ENCODE measurements at regions not wholly inside any gene's neighbourhood (a gene's known extent, or its start where the extent isn't known, plus 50 kb on each side); places are given as distances from the start of the nearest gene placed in this dataset.

DNA sequence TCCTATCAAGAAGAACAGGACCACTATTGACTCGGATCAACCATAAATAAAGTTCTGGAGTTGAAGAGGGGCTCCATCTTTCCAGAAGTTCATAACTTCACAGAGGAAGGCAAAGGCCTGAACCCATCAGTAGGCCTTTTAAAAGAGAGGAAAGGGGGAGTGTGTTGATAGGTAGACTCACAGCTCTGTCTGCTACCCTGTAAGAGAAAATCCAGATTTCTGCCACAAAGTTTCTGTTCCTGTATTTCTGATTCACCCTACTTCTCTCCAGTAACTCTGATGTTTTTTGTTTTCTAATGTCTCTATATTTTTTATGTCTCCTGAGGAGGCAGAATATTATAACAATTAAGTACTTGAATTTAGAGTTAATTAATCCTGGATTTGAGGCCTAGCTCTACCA lies 564.0 kb downstream of the TNS1 start:
- TF ChIP-seq, protein P1, sequence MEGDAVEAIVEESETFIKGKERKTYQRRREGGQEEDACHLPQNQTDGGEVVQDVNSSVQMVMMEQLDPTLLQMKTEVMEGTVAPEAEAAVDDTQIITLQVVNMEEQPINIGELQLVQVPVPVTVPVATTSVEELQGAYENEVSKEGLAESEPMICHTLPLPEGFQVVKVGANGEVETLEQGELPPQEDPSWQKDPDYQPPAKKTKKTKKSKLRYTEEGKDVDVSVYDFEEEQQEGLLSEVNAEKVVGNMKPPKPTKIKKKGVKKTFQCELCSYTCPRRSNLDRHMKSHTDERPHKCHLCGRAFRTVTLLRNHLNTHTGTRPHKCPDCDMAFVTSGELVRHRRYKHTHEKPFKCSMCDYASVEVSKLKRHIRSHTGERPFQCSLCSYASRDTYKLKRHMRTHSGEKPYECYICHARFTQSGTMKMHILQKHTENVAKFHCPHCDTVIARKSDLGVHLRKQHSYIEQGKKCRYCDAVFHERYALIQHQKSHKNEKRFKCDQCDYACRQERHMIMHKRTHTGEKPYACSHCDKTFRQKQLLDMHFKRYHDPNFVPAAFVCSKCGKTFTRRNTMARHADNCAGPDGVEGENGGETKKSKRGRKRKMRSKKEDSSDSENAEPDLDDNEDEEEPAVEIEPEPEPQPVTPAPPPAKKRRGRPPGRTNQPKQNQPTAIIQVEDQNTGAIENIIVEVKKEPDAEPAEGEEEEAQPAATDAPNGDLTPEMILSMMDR (IDR thresholded peaks at IDR 0.05; ENCODE audit: low read depth, low read length, missing control alignments), result no peak
- no peaks in the 10 kb centered on the region for H3K27me3 ChIP-seq (replicated peaks)
- H3K27ac ChIP-seq, result no peak overlapping the region
- H3K36me3 ChIP-seq (replicated peaks), result no peaks in the 10 kb centered on the region
- no peak overlapping the region for H3K4me3 ChIP-seq (ENCODE audit: low read depth, low read length)
- in situ Hi-C loops (cut with HindIII; ENCODE audit: low pct_ligation_motif_present, low sequenced_read_pairs), result no loop called here
- no peak for DNase-seq

DNA sequence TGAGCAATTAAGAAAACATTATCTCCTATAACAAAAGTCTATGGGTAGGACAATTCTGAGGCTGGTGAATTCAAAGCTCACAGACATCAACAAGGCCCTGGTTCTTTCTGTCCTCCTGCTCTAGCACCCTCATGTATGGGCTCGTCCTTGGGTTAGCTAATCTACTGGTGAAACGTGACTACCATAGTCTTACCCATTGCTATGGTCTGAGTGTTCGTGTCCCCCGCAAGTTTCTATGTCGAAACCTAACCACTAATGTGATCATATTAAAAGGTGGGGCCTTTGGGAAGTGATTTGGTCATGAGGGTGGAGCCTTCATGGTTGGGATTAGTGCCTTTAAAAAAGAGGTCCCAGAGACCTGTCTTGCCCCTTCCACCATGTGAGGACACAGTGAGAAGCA lies 564.7 kb downstream of the TNS1 start:
- in situ Hi-C loops (cut with HindIII; ENCODE audit: low pct_ligation_motif_present, low sequenced_read_pairs), result no loop called here

DNA sequence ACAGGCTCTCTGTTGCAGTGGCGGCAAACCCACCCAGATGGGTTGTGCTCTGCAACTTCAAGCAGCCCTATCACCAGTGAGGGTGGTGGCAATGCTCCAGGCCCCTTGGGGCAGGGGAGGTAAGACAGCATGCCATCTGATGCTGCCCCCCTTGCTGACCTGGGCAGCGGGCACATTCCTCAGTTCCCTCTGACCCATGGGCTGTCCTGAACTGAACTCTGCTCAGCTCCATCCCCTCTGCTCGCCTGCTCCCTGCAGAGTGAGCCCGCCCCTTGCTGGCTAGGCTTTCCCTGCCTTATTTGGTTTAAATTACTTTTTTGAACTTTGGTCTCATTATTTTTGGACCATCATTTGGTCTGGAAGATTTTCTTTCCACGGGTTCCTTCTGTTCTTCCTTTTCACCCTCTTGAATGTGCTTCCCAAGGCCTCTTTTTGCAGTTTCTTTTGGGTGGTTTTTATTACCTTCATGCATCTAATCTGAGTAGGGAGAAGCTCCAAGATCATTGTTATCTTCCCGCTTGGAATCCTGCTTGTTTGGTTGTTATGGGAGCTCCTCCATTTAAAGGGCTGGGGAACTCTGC lies 565.4 kb downstream of the TNS1 start:
- TF ChIP-seq, protein P1 (IDR thresholded peaks at IDR 0.05; ENCODE audit: low read depth, low read length, missing control alignments), result no peak
- no peaks in the 10 kb centered on the region for H3K27me3 ChIP-seq (replicated peaks)
- in situ Hi-C loops (cut with HindIII; ENCODE audit: low pct_ligation_motif_present, low sequenced_read_pairs), result no loop called here
- no peak overlapping the region for H3K4me3 ChIP-seq (ENCODE audit: low read depth, low read length)
- H3K36me3 ChIP-seq (replicated peaks), result no peaks in the 10 kb centered on the region
- H3K27ac ChIP-seq, result no peak overlapping the region
- DNase-seq, result no peak

More for the DNA sequence above, 564.7 kb downstream of the TNS1 start:
- Histone ChIP-seq H3K36me3 (replicated peaks) (no peaks in the 10 kb centered on the region), H3K27me3 (replicated peaks) (no peaks in the 10 kb centered on the region), H3K27ac (no peak overlapping the region), H3K4me3 (ENCODE audit: low read depth, low read length) (no peak overlapping the region)
- no peak for DNase-seq
- TF ChIP-seq, protein P1 (IDR thresholded peaks at IDR 0.05; ENCODE audit: low read depth, low read length, missing control alignments), result no peak

DNA sequence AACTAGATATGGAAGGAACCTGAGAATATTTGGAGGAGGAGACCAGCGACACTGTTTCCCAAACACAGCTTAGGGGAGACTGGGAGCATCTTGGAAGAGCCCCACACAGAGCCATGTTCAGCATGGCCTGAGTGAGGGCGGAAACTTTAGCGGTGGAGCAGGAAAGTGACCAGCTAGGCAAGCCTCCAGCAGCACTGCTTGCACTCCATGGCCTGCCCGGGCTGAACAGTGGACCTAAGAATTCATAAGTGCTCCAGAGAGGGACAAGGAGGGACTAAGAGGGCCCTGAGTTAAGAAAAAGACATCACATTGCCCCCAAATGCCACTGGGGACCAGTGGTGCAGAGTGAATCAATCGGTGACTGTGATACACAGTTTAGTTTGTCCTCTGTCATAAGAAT lies 566.4 kb downstream of the TNS1 start:
- Histone ChIP-seq H3K27me3 (replicated peaks) (no peaks in the 10 kb centered on the region), H3K4me3 (ENCODE audit: low read depth, low read length) (no peak overlapping the region), H3K27ac (no peak overlapping the region), H3K36me3 (replicated peaks) (no peaks in the 10 kb centered on the region)
- TF ChIP-seq, protein P1 (IDR thresholded peaks at IDR 0.05; ENCODE audit: low read depth, low read length, missing control alignments), result no peak
- DNase-seq, result no peak
- in situ Hi-C loops (cut with HindIII; ENCODE audit: low pct_ligation_motif_present, low sequenced_read_pairs), result no loop called here

DNA sequence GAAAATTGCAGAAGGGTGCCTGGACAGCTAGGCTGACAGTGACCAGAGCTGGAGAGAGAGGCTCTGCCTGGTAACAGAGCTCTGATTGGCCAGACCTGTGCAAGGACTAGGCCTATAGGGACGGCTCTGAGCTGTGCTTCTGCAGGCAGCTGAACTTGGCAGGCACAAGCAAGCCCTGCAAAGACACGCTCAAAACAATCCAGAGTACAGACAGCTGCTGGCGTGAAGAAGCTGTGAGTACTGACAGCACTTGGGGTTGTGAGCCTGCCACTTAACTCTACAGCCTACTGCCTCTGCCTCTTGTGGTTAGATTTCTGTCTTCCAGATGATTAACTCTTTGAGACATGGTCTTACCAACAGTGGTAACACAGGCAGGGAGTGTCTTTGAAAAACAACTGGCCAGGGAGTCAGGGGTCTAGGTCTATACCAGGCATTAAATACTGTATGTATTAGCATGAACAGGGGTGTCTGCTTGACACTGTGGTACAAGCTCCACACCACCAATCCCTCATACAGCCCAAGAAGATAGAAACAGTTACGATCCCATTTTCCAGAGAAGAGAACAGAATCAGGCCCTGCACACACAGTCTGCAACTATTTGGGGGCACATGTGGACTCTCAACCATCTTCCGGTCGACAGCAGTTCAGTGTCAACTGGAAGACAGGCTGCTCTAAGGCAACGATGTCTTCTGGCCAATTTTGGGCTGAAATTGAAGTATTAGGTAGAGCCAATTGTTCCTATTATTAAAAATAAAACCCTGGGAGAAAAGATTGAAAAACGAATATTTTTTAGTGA lies 568.4 kb downstream of the TNS1 start:
- Histone ChIP-seq H3K27me3 (replicated peaks) (no peaks in the 10 kb centered on the region), H3K27ac (no peak overlapping the region), H3K36me3 (replicated peaks) (no peaks in the 10 kb centered on the region), H3K4me3 (ENCODE audit: low read depth, low read length) (no peak overlapping the region)
- TF ChIP-seq, protein P1 (IDR thresholded peaks at IDR 0.05; ENCODE audit: low read depth, low read length, missing control alignments), result no peak
- DNase-seq, result peak; percentile 98
- in situ Hi-C loops (cut with HindIII; ENCODE audit: low pct_ligation_motif_present, low sequenced_read_pairs), result no loop called here

All from brain microvascular endothelial cell (primary cell).